ENCODE measurements at regions not wholly inside any gene's neighbourhood (a gene's known extent, or its start where the extent isn't known, plus 50 kb on each side); places are given as distances from the start of the nearest gene placed in this dataset.

DNA sequence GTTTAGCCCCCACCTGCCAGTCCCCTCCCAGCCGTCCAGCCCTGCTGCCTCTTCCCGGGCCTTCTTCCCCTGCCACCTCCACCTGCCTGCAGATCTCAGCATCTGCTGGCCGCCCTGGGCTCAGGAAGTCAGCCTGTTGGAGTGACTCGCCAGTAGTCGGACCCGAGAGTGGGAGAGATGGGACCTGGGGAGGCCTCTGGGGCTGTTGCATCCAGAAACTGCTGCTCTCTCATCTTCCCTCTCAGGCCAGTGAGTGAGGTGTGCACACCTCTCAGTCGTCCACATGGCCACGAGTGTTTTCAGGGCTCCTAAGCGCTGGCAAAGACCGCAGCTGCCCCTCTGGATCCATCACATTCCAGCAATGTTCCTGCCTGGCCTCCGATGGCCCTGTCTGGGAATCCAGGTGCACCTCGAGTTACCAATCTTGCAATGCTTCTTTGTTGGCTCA is 151.8 kb upstream of the SOX1 start:
- WGBS, 2 donors = 74 to 84% methylated on average over 11 to 12 of the region's 12 CpGs
- Histone ChIP-seq H3K36me3 (no peaks in the 10 kb centered on the region), H3K4me3 (no peak overlapping the region), H3K9me3 (no peaks in the 10 kb centered on the region), H3K27me3 (no peaks in the 10 kb centered on the region), H3K27ac (no peak overlapping the region), H3K4me1 (no peaks in the 10 kb centered on the region)
- DNase-seq = no peak
- no peak for ATAC-seq (ENCODE audit: low FRiP score in 2 of 2)
- no peak for TF ChIP-seq POLR2AphosphoS5 (IDR thresholded peaks at IDR 0.05)
- TF ChIP-seq, protein P1, sequence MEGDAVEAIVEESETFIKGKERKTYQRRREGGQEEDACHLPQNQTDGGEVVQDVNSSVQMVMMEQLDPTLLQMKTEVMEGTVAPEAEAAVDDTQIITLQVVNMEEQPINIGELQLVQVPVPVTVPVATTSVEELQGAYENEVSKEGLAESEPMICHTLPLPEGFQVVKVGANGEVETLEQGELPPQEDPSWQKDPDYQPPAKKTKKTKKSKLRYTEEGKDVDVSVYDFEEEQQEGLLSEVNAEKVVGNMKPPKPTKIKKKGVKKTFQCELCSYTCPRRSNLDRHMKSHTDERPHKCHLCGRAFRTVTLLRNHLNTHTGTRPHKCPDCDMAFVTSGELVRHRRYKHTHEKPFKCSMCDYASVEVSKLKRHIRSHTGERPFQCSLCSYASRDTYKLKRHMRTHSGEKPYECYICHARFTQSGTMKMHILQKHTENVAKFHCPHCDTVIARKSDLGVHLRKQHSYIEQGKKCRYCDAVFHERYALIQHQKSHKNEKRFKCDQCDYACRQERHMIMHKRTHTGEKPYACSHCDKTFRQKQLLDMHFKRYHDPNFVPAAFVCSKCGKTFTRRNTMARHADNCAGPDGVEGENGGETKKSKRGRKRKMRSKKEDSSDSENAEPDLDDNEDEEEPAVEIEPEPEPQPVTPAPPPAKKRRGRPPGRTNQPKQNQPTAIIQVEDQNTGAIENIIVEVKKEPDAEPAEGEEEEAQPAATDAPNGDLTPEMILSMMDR (IDR thresholded peaks at IDR 0.05) = no peak
- TF ChIP-seq EP300 (IDR thresholded peaks at IDR 0.05) = no peak
- TF ChIP-seq POLR2A (IDR thresholded peaks at IDR 0.05) = no peak

- ATAC-seq (ENCODE audit: low FRiP score in 2 of 2) (no peak), DNase-seq (no peak)
- no peak overlapping the region for H3K27ac ChIP-seq
- no peaks in the 10 kb centered on the region for H3K36me3 ChIP-seq
- H3K27me3 ChIP-seq = no peaks in the 10 kb centered on the region
- H3K9me3 ChIP-seq = no peaks in the 10 kb centered on the region
- TF ChIP-seq POLR2A (IDR thresholded peaks at IDR 0.05) = no peak
- no peak for TF ChIP-seq POLR2AphosphoS5 (IDR thresholded peaks at IDR 0.05)
- TF ChIP-seq, protein P1 (IDR thresholded peaks at IDR 0.05) = no peak
- no peak for TF ChIP-seq EP300 (IDR thresholded peaks at IDR 0.05)
- 63 to 64% methylated on average over 5 to 6 of the region's 6 CpGs for WGBS, 2 donors
- H3K4me3 ChIP-seq = no peak overlapping the region
- no peaks in the 10 kb centered on the region for H3K4me1 ChIP-seq
Observed at GRCh38 chr13:111916201-111916600, 150.7 kb upstream of the SOX1 start.

GRCh38 chr13:111917086-111917485 is 149.9 kb upstream of the SOX1 start:
- TF ChIP-seq EP300 (IDR thresholded peaks at IDR 0.05) = no peak
- TF ChIP-seq POLR2A (IDR thresholded peaks at IDR 0.05) = no peak
- TF ChIP-seq, protein P1 (IDR thresholded peaks at IDR 0.05) = no peak
- no peak for TF ChIP-seq POLR2AphosphoS5 (IDR thresholded peaks at IDR 0.05)
- ATAC-seq (ENCODE audit: low FRiP score in 2 of 2) (no peak), DNase-seq (peak in 1 of 2 donors; percentile 10)
- no peaks in the 10 kb centered on the region for H3K27me3 ChIP-seq
- H3K9me3 ChIP-seq = no peaks in the 10 kb centered on the region
- H3K27ac ChIP-seq = no peak overlapping the region
- no peaks in the 10 kb centered on the region for H3K36me3 ChIP-seq
- no peak overlapping the region for H3K4me3 ChIP-seq
- no peaks in the 10 kb centered on the region for H3K4me1 ChIP-seq
- WGBS, 2 donors = 83 to 85% methylated on average over 7 to 13 of the region's 13 CpGs

DNA sequence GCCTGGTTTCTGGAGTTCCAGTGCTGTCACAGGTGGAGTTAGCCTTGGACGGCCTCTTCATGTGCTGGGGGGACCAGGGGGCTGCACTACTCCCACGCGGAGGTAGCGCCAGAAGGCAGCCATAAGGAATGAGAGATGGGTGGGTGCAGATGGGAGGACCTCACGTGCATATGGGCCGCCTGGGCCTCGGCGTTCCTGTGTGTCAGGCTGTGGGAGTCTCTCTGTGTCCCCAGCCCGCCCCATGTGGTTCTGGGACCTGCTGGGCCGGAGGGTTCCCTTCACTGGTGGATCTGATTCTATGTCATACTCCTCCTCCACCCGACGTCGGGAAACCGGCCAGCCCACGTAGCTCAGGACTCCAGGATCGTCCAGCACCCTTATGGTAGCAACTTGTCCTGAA is 149.0 kb upstream of the SOX1 start:
- Histone ChIP-seq H3K4me3 (no peak overlapping the region), H3K4me1 (no peaks in the 10 kb centered on the region), H3K27ac (no peak overlapping the region), H3K9me3 (no peaks in the 10 kb centered on the region), H3K36me3 (no peaks in the 10 kb centered on the region), H3K27me3 (no peaks in the 10 kb centered on the region)
- ATAC-seq (ENCODE audit: low FRiP score in 2 of 2) = no peak
- 78 to 90% methylated on average over 10 to 16 of the region's 16 CpGs for WGBS, 2 donors
- TF ChIP-seq, protein P1 (IDR thresholded peaks at IDR 0.05) = no peak
- TF ChIP-seq POLR2AphosphoS5 (IDR thresholded peaks at IDR 0.05) (no peak), EP300 (IDR thresholded peaks at IDR 0.05) (no peak), POLR2A (IDR thresholded peaks at IDR 0.05) (no peak)
- DNase-seq = peak in 1 of 2 donors; percentile 19

DNA sequence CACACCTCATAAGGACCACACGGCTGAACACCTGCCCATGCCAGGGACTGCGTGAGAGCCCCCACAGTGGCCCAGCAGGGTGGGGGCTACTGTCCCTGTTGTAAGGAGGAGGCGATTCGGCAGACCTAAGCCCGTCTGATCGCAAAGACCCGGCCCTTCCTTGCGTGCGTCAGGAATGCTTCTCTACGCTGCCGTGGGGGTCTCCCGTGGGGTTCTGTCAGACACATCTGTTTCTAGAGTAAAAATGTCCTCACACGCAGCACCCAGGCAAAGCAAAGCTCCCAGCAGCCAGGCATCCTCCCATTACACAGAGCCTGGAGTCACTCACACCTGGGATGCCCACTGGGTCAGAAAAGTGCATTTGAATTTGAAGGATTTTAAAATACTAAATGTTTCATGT is 147.7 kb upstream of the SOX1 start:
- Histone ChIP-seq H3K36me3 (no peaks in the 10 kb centered on the region), H3K9me3 (no peaks in the 10 kb centered on the region), H3K4me3 (no peak overlapping the region), H3K4me1 (no peaks in the 10 kb centered on the region), H3K27me3 (no peaks in the 10 kb centered on the region), H3K27ac (no peak overlapping the region)
- WGBS, 2 donors = 84 to 87% methylated on average over 11 to 13 of the region's 13 CpGs
- ATAC-seq (ENCODE audit: low FRiP score in 2 of 2) (no peak), DNase-seq (peak in 1 of 2 donors; percentile 14)
- TF ChIP-seq POLR2A (IDR thresholded peaks at IDR 0.05) (no peak), EP300 (IDR thresholded peaks at IDR 0.05) (no peak), POLR2AphosphoS5 (IDR thresholded peaks at IDR 0.05) (no peak)
- TF ChIP-seq, protein P1 (IDR thresholded peaks at IDR 0.05) = no peak
